PC-9 (cell line): ENCODE measurements at regions not wholly inside any gene's neighbourhood (a gene's known extent, or its start where the extent isn't known, plus 50 kb on each side); places are given as distances from the start of the nearest gene placed in this dataset.

ENCODE experiments used
- BruUV-seq: library from RNA; stranded (reverse); fragments of 400-500 nt; replicated peaks from 2 replicates; lab custom pipeline; 2021; lab: Mats Ljungman, UMichigan
- CTCF ChIA-PET: fragments of 300-600 bp; sonication (Branson Sonifier 250); formaldehyde crosslinking; loops from one replicate; lab custom pipeline; 2022; ENCODE audit warnings: antibody characterized with exemption; lab: Charles Lee
- POLR2A ChIA-PET: fragments of 300-600 bp; sonication (Branson Sonifier 250); formaldehyde crosslinking; loops from one replicate; lab custom pipeline; 2022; ENCODE audit warnings: antibody characterized with exemption; ENCODE audit not compliant: unreplicated experiment; lab: Charles Lee
- DNase-seq, 2 experiments: peaks; one replicate each; pipeline versions ENCODE4 v3.0.0 to v3.0.0-alpha.2; 2015 to 2022; ENCODE audit warnings: mixed read lengths in 1 of 2
- H2AFZ ChIP-seq: fragments of 200-600 bp; sonication (generic); 2 replicates; pipeline ENCODE4 v1.8.1; 2017; ENCODE audit warnings: antibody characterized with exemption
- H3F3A ChIP-seq: fragments of 200-600 bp; sonication (generic); 2 replicates; pipeline ENCODE4 v1.8.1; 2017; ENCODE audit warnings: antibody characterized with exemption, mild to moderate bottlenecking, low read depth; ENCODE audit not compliant: insufficient read depth
- H3K27ac ChIP-seq: fragments of 200-600 bp; sonication (generic); 2 replicates; pipeline ENCODE4 v1.6.1; 2016; ENCODE audit warnings: mixed run types
- H3K27me3 ChIP-seq: fragments of 200-600 bp; sonication (generic); 2 replicates; pipeline ENCODE4 v1.6.1; 2016; ENCODE audit warnings: low read depth, mixed run types; ENCODE audit not compliant: insufficient read depth
- H3K36me3 ChIP-seq: fragments of 200-600 bp; sonication (generic); 2 replicates; pipeline ENCODE4 v1.6.1; 2016; ENCODE audit warnings: low read depth, mixed run types
- H3K4me1 ChIP-seq: fragments of 200-600 bp; sonication (generic); replicated peaks from 2 replicates; pipeline ENCODE4 v1.6.1; 2016; ENCODE audit warnings: mixed run types; ENCODE audit not compliant: insufficient read depth
- H3K4me2 ChIP-seq: fragments of 200-600 bp; sonication (generic); 2 replicates; pipeline ENCODE4 v1.6.1; 2017; ENCODE audit warnings: mixed run types
- H3K4me3 ChIP-seq: fragments of 200-600 bp; sonication (generic); 2 replicates; pipeline ENCODE4 v1.6.1; 2016; ENCODE audit warnings: mixed run types
- H3K79me2 ChIP-seq: fragments of 200-600 bp; sonication (generic); 2 replicates; pipeline ENCODE4 v1.6.1; 2017; ENCODE audit warnings: low read depth, mixed run types
- H3K9me2 ChIP-seq: fragments of 200-600 bp; sonication (generic); 2 replicates; pipeline ENCODE4 v1.8.1; 2017; ENCODE audit warnings: mild to moderate bottlenecking; ENCODE audit not compliant: insufficient read depth
- H3K9me3 ChIP-seq: fragments of 200-600 bp; sonication (generic); 2 replicates; pipeline ENCODE4 v1.8.1; 2016; ENCODE audit warnings: low read depth; ENCODE audit not compliant: insufficient read depth
- H4K20me1 ChIP-seq: fragments of 200-600 bp; sonication (generic); 2 replicates; pipeline ENCODE4 v1.8.1; 2017; ENCODE audit not compliant: insufficient read depth
- EZH2 ChIP-seq: fragments of 200-600 bp; sonication (generic); IDR thresholded peaks from 2 replicates; pipeline ENCODE4 v1.8.0; 2017; ENCODE audit warnings: antibody characterized with exemption, low read depth
- intact Hi-C: fragments of 100-400 bp; cut with micrococcal nuclease; formaldehyde crosslinking; loops from one replicate; pipeline ENCODE4 v1.10.0; 2022; ENCODE audit not compliant: unreplicated experiment
- TF ChIP-seq, protein P1 (sequence below): fragments of 200-600 bp; sonication (generic); conservative IDR thresholded peaks from 2 replicates; pipeline ENCODE4 v1.6.1; 2017; ENCODE audit warnings: mixed run types, antibody characterized with exemption, mild to moderate bottlenecking, moderate library complexity

DNA sequence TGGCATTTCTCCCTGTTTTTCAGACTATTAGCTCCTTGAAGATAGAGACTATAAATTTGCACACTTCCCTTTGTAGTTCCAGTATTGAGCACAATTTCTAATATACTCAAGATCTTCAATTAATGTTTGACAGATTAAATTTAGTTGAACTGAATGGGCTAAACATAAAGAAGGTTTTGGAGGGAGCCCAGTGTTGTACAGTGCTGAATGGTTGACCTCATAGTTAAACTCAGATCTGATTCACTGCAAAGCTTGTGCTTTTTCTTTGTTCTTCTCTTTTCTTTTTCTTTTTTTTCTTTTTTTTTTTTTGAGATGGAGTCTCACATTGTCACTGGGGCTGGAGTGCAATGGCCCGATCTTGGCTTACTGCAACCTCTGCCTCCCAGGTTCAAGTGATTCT, 411.7 kb upstream of the ZNF462 start:
- Histone ChIP-seq H3K27ac (no peak overlapping the region), H3K79me2 (no peaks in the 10 kb centered on the region), H3K9me2 (no peaks in the 10 kb centered on the region), H3K4me1 (no peaks in the 10 kb centered on the region), H3K4me2 (no peak overlapping the region), H3K4me3 (no peak overlapping the region), H3K9me3 (no peaks in the 10 kb centered on the region), H3K36me3 (no peaks in the 10 kb centered on the region), H4K20me1 (no peaks in the 10 kb centered on the region), H3F3A (no peaks in the 10 kb centered on the region), H2AFZ (no peak overlapping the region), H3K27me3 (no peaks in the 10 kb centered on the region)
- ChIA-PET CTCF (no interaction called here), POLR2A (no interaction called here)
- intact Hi-C loops, result no loop called here
- DNase-seq, result no peak
- BruUV-seq, result no TSS peak
- TF ChIP-seq, protein P1, sequence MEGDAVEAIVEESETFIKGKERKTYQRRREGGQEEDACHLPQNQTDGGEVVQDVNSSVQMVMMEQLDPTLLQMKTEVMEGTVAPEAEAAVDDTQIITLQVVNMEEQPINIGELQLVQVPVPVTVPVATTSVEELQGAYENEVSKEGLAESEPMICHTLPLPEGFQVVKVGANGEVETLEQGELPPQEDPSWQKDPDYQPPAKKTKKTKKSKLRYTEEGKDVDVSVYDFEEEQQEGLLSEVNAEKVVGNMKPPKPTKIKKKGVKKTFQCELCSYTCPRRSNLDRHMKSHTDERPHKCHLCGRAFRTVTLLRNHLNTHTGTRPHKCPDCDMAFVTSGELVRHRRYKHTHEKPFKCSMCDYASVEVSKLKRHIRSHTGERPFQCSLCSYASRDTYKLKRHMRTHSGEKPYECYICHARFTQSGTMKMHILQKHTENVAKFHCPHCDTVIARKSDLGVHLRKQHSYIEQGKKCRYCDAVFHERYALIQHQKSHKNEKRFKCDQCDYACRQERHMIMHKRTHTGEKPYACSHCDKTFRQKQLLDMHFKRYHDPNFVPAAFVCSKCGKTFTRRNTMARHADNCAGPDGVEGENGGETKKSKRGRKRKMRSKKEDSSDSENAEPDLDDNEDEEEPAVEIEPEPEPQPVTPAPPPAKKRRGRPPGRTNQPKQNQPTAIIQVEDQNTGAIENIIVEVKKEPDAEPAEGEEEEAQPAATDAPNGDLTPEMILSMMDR, result no peak
- TF ChIP-seq EZH2, result no peak

DNA sequence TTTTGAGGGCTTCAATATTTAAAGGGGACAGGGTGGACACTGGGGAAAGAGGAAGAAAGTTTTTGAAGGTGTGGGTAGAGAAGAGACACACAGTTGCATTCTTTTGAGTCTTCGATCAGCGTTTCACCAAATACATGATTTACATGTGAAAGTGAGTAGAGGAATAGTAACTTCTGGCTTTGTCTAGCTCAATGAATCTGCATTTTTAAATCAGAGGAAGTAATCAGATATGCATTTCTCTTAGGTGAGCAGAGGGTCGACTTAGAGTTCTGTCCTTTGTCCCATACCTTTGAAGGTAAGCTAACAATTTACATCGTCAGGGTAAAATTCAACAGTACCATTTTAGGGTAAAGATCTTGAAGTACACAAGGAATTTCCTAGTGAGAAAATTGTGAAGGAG, 406.4 kb upstream of the ZNF462 start:
- no TSS peak for BruUV-seq
- Histone ChIP-seq H3K9me2 (no peaks in the 10 kb centered on the region), H3K27me3 (no peaks in the 10 kb centered on the region), H4K20me1 (no peaks in the 10 kb centered on the region), H3K4me2 (no peak overlapping the region), H3K4me3 (no peak overlapping the region), H3K4me1 (no peaks in the 10 kb centered on the region), H3K27ac (no peak overlapping the region), H3F3A (no peaks in the 10 kb centered on the region), H3K36me3 (no peaks in the 10 kb centered on the region), H3K79me2 (no peaks in the 10 kb centered on the region), H3K9me3 (0 out of 2 replicates have a peak, but pooled peaks cover 3% of the 10 kb centered on the region), H2AFZ (no peak overlapping the region)
- POLR2A ChIA-PET, result no interaction called here
- TF ChIP-seq EZH2, result no peak
- TF ChIP-seq, protein P1, result no peak
- CTCF ChIA-PET, result no interaction called here
- intact Hi-C loops, result no loop called here
- no peak for DNase-seq

DNA sequence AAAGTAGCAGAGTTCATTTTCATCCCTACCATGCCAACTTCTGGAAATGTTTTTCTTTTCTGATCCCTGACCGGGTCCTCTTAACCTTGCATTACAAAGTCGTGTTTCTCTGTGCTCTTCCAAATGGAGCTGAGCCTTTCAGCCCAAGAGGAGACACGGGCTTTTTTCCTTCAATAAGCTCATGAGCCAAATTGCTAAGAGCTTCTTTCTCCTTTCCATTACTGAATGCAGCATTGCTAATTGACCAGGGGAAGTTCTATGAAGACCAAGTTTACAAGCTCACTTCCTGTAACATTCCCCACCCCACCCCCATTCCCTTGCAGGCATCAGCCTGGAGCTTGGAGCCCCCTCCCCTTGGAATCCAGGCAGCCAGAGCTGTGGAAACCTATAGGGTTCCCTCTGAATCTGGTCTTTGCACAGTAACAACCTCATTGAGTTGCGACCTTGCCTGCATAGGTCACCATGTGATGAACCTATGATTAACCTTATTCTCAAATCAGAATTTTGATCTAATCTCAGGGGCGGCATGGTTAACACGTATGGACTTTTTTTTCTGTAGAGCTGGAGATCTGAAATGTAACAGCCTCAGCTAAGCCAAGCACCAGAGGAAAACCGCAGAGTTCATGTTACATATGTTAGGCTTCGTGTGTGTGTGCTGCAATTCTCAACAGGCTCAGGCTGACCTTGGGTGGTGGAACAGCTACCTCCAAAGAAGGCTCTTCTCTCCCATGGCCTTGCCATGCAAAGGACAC, 395.7 kb upstream of the ZNF462 start:
- no peak for DNase-seq
- intact Hi-C loops, result no loop called here
- no peak for TF ChIP-seq EZH2
- TF ChIP-seq, protein P1, result no peak

More for the DNA sequence above, 395.7 kb upstream of the ZNF462 start:
- H3K79me2 ChIP-seq, result no peaks in the 10 kb centered on the region
- no peaks in the 10 kb centered on the region for H3K9me2 ChIP-seq
- no peaks in the 10 kb centered on the region for H3K27me3 ChIP-seq
- no TSS peak for BruUV-seq
- no peaks in the 10 kb centered on the region for H3K4me1 ChIP-seq
- H3K27ac ChIP-seq, result no peak overlapping the region
- no peaks in the 10 kb centered on the region for H3K9me3 ChIP-seq
- H3K4me3 ChIP-seq, result no peak overlapping the region
- H3F3A ChIP-seq, result no peaks in the 10 kb centered on the region
- H3K36me3 ChIP-seq, result no peaks in the 10 kb centered on the region
- H3K4me2 ChIP-seq, result no peak overlapping the region
- ChIA-PET CTCF (interaction anchor here (0.6 kb wide), 1 partner anchor 976 kb away, joined by 3 read pairs; no protein-coding TSS in a partner anchor), POLR2A (interaction anchor here (0.5 kb wide), 1 partner anchor 309 kb away, joined by 9 read pairs; no protein-coding TSS in a partner anchor)
- no peaks in the 10 kb centered on the region for H4K20me1 ChIP-seq
- no peak overlapping the region for H2AFZ ChIP-seq
